RWPE2 (cell line): ENCODE measurements at regions not wholly inside any gene's neighbourhood (a gene's known extent, or its start where the extent isn't known, plus 50 kb on each side); places are given as distances from the start of the nearest gene placed in this dataset.

Source experiments
- ATAC-seq: fragments of 200-7000 bp; cut with Tn5 transposase; 3 replicates; pipeline ENCODE4 v1.9.1; 2021; ENCODE audit warnings: low read depth
- DNase-seq: peaks from one replicate; pipeline ENCODE4 v3.0.0-alpha.2; 2020; ENCODE audit warnings: low spot score
- H3K27ac ChIP-seq: fragments of 450-650 bp; 2 replicates; pipeline ENCODE4 v1.5.1; 2017; ENCODE audit warnings: mild to moderate bottlenecking; ENCODE audit not compliant: poor library complexity, severe bottlenecking
- H3K27me3 ChIP-seq: fragments of 250-450 bp; sonication (Bioruptor Pico); 2 replicates; pipeline ENCODE4 v1.5.1; 2021; ENCODE audit warnings: mild to moderate bottlenecking, moderate library complexity; ENCODE audit not compliant: insufficient read depth, poor library complexity, severe bottlenecking
- H3K36me3 ChIP-seq: fragments of 250-450 bp; sonication (Bioruptor Pico); 2 replicates; pipeline ENCODE4 v1.5.1; 2020; ENCODE audit warnings: low read depth, mild to moderate bottlenecking, moderate library complexity
- H3K4me1 ChIP-seq: fragments of 250-450 bp; sonication (Bioruptor Pico); 2 replicates; pipeline ENCODE4 v1.5.1; 2021; ENCODE audit warnings: mild to moderate bottlenecking, moderate library complexity; ENCODE audit not compliant: insufficient read depth, poor library complexity, severe bottlenecking
- H3K4me3 ChIP-seq: fragments of 250-450 bp; sonication (Bioruptor Pico); 2 replicates; pipeline ENCODE4 v1.5.1; 2021; ENCODE audit warnings: mild to moderate bottlenecking, moderate library complexity; ENCODE audit not compliant: severe bottlenecking
- H3K9me3 ChIP-seq: fragments of 250-450 bp; sonication (Bioruptor Pico); 2 replicates; pipeline ENCODE4 v1.5.1; 2021; ENCODE audit warnings: mild to moderate bottlenecking, moderate library complexity; ENCODE audit not compliant: severe bottlenecking
- CTCF ChIP-seq: fragments of 450-650 bp; IDR thresholded peaks from one replicate; pipeline ENCODE4 v1.5.1; 2017; ENCODE audit warnings: mild to moderate bottlenecking, moderate library complexity; ENCODE audit not compliant: poor library complexity, severe bottlenecking

GRCh38 chr7:110372685-110373084 lies 718.2 kb upstream of the LRRN3 start:
- Histone ChIP-seq H3K4me3 (no peak overlapping the region), H3K4me1 (no peaks in the 10 kb centered on the region), H3K9me3 (no peaks in the 10 kb centered on the region), H3K27me3 (no peaks in the 10 kb centered on the region), H3K27ac (no peak overlapping the region), H3K36me3 (no peaks in the 10 kb centered on the region)
- TF ChIP-seq CTCF: no peak
- DNase-seq (no peak), ATAC-seq (no peak)

DNA sequence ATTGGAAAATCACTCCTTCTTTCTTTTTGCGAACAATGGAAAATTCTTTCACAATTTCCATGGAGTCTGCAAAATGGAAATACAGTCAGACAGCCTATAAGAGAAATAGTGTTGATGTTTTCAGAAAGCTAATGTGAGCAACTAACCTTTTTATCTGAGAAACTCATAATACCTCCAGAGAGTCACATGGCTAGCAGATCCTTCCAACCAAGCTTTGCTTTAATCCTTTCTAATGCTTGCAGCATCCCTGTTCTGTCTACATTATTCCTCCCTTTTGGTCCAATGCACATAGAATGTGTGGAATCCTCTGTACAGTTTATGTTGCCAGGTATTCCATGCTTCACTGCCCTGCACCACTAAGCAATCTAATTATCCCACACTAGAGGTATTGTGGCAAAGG lies 717.5 kb upstream of the LRRN3 start:
- H3K4me1 ChIP-seq: no peaks in the 10 kb centered on the region
- H3K4me3 ChIP-seq: no peak overlapping the region
- ATAC-seq: no peak
- no peak for TF ChIP-seq CTCF
- no peak for DNase-seq
- no peak overlapping the region for H3K27ac ChIP-seq
- no peaks in the 10 kb centered on the region for H3K27me3 ChIP-seq
- H3K36me3 ChIP-seq: no peaks in the 10 kb centered on the region
- H3K9me3 ChIP-seq: no peaks in the 10 kb centered on the region

DNA sequence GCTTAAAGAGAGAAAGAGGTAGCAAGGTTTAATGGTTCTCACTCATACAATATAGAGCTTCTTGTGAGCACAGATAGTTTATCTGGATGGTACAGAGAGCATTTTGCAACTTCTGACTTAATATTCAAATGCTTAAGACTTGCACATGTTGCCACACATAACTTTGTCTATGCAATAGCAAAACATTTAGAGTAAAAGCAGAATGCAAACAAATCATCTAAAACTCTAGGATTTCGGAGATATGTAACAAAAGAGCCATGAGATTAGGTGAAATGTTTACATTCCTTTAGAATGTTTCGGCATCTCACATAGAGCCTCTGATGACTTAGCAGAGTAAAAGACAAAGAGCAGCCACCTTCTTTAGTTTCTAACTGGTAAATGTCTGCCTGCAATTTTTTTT lies 717.1 kb upstream of the LRRN3 start:
- DNase-seq (no peak), ATAC-seq (no peak)
- no peak overlapping the region for H3K4me3 ChIP-seq
- no peaks in the 10 kb centered on the region for H3K36me3 ChIP-seq
- H3K4me1 ChIP-seq: no peaks in the 10 kb centered on the region
- H3K9me3 ChIP-seq: no peaks in the 10 kb centered on the region
- no peaks in the 10 kb centered on the region for H3K27me3 ChIP-seq
- no peak overlapping the region for H3K27ac ChIP-seq
- TF ChIP-seq CTCF: no peak

DNA sequence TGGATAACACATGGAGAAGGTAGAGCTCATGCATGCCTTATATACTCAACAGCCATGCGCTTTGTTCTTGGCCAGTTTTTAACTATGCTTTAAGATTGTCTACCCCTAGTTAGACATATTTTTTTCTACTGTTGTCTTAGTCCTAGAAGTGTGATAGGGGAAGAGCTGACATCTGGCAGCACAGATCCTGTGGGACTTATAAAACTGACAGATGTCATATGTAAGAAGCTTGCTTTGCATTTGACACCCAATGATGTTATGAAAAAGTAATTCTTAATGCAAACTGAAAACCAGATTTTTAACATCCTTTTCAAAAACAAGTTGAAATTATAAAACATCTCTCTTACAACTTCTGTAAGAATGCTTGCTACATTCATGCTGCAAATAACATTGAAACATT lies 715.9 kb upstream of the LRRN3 start:
- no peak for TF ChIP-seq CTCF
- DNase-seq: no peak
- H3K27ac ChIP-seq: no peak overlapping the region
- no peak for ATAC-seq
- no peaks in the 10 kb centered on the region for H3K9me3 ChIP-seq
- H3K27me3 ChIP-seq: no peaks in the 10 kb centered on the region
- H3K4me1 ChIP-seq: no peaks in the 10 kb centered on the region
- no peak overlapping the region for H3K4me3 ChIP-seq
- no peaks in the 10 kb centered on the region for H3K36me3 ChIP-seq

DNA sequence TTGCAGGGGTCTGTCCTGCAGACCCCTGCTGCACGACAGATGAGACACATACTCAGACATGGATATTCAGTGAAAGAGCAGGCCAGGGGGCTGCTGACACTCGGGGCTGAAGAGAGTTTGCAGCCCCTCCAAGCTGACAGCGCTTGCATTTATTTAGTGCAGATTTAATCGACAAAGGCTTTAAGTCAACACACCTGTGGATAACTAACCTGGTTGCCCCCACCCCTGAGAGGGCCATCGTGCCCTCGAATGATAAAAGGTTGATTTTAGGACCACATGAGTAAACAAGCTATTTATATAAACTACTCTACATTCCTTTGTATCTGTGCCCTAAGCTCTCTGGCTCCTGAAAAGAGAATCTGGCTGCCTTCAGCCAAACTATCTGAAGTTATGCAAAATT lies 708.2 kb upstream of the LRRN3 start:
- H3K9me3 ChIP-seq: no peaks in the 10 kb centered on the region
- no peak overlapping the region for H3K4me3 ChIP-seq
- no peaks in the 10 kb centered on the region for H3K27me3 ChIP-seq
- no peak for DNase-seq
- peaks cover 16% of the 10 kb centered on the region for H3K4me1 ChIP-seq
- H3K36me3 ChIP-seq: no peaks in the 10 kb centered on the region
- TF ChIP-seq CTCF: no peak
- no peak overlapping the region for H3K27ac ChIP-seq
- no peak for ATAC-seq
